A549 (cell line): ENCODE measurements at regions not wholly inside any gene's neighbourhood (a gene's known extent, or its start where the extent isn't known, plus 50 kb on each side); places are given as distances from the start of the nearest gene placed in this dataset.

Experiments
- ATAC-seq, 2 experiments: fragments of 200-7000 bp in 1 of 2; fragments of >200 bp in 1 of 2; cut with Nextera tagmentation in 1 of 2; cut with Tn5 transposase in 1 of 2; 3 replicates each; pipeline versions ENCODE4 v1.8.0 to v1.9.1; 2018 to 2020; ENCODE audit warnings: mild to moderate bottlenecking in 1 of 2, moderate library complexity in 1 of 2
- CTCF ChIA-PET: fragments of 300-600 bp; sonication (Branson Sonifier 250); formaldehyde crosslinking; extraction: SDS; loops from one replicate; lab custom pipeline; 2021; ENCODE audit warnings: antibody characterized with exemption, inconsistent platforms; lab: Yijun Ruan, JAX
- POLR2A ChIA-PET: fragments of 350-600 bp; formaldehyde crosslinking; extraction: SDS; loops from one replicate; lab custom pipeline; 2021; ENCODE audit warnings: antibody characterized with exemption, inconsistent platforms; lab: Yijun Ruan, JAX
- DNase-seq, 2 experiments: peaks; one replicate each; pipeline versions ENCODE4 v3.0.0 to v3.0.0-alpha.2; 2011 to 2016; ENCODE audit warnings: low read depth in 1 of 2, low spot score in 1 of 2
- FAIRE-seq: peaks from 2 replicates; lab custom pipeline; 2011; peaks lifted over from hg19 to GRCh38; lab: Jason Lieb, UNC
- H3K27ac ChIP-seq, 2 experiments: fragments of >200 bp; sonication (Bioruptor Twin); formaldehyde crosslinking; 3 replicates each; pipeline ENCODE4 v1.5.1; 2016 to 2017
- H3K4me1 ChIP-seq: fragments of >200 bp; sonication (Bioruptor Twin); formaldehyde crosslinking; 3 replicates; pipeline ENCODE4 v1.6.1; 2016
- H3K4me2 ChIP-seq: fragments of >200 bp; sonication (Bioruptor Twin); formaldehyde crosslinking; 3 replicates; pipeline ENCODE4 v1.6.1; 2016
- H3K4me3 ChIP-seq: fragments of >200 bp; sonication (Bioruptor Twin); formaldehyde crosslinking; 3 replicates; pipeline ENCODE4 v1.5.1; 2016
- H3K9me3 ChIP-seq: fragments of >200 bp; sonication (Bioruptor Twin); formaldehyde crosslinking; 3 replicates; pipeline ENCODE4 v1.6.1; 2016
- BHLHE40 ChIP-seq: IDR thresholded peaks from 2 replicates; pipeline ENCODE4 v1.6.1; 2012; ENCODE audit warnings: low read depth, low read length, inconsistent platforms
- CBX8 ChIP-seq: fragments of 200-600 bp; sonication (generic); IDR thresholded peaks from 2 replicates; pipeline ENCODE4 v1.6.1; 2016
- CHD2 ChIP-seq: fragments of 150-350 bp; IDR thresholded peaks from 2 replicates; pipeline ENCODE4 v1.6.1; 2014; ENCODE audit warnings: low read length; ENCODE audit not compliant: partially characterized antibody
- FOSL2 ChIP-seq, 2 experiments: fragments of 450-650 bp in 1 of 2; fragments of >200 bp in 1 of 2; sonication (Bioruptor Twin) in 1 of 2; formaldehyde crosslinking; IDR thresholded peaks; 2 replicates each; pipeline versions ENCODE4 v1.5.0 to v1.6.1; 2016 to 2020; ENCODE audit warnings: mild to moderate bottlenecking in 1 of 2, moderate library complexity in 1 of 2
- HOXB13 ChIP-seq: fragments of 250-450 bp; sonication (Bioruptor Pico); IDR thresholded peaks from 2 replicates; pipeline ENCODE4 v1.5.0; 2020; ENCODE audit warnings: low read depth, mild to moderate bottlenecking, moderate library complexity
- HOXB5 ChIP-seq: fragments of 250-450 bp; sonication (Bioruptor Pico); IDR thresholded peaks from 2 replicates; pipeline ENCODE4 v1.5.0; 2020; ENCODE audit warnings: mild to moderate bottlenecking, moderate library complexity
- NPAS2 ChIP-seq: fragments of 250-450 bp; sonication (Bioruptor Pico); IDR thresholded peaks from 2 replicates; pipeline ENCODE4 v1.8.0; 2022; ENCODE audit warnings: mild to moderate bottlenecking, moderate library complexity, borderline replicate concordance
- NR3C1 ChIP-seq: fragments of >200 bp; sonication (Bioruptor Twin); formaldehyde crosslinking; IDR thresholded peaks from 3 replicates; pipeline ENCODE4 v1.6.1; 2017
- PHF8 ChIP-seq: fragments of 200-600 bp; sonication (generic); IDR thresholded peaks from 2 replicates; pipeline ENCODE4 v1.6.1; 2016; ENCODE audit warnings: low read depth, mild to moderate bottlenecking, antibody characterized with exemption, moderate library complexity, borderline replicate concordance
- POLR2AphosphoS2 ChIP-seq: conservative IDR thresholded peaks from 2 replicates; pipeline ENCODE4 v1.6.1; 2012; ENCODE audit warnings: low read length, improper control_type of control experiment, inconsistent platforms
- RARB ChIP-seq: fragments of 250-450 bp; sonication (Bioruptor Pico); IDR thresholded peaks from 2 replicates; pipeline ENCODE4 v1.8.0; 2021; ENCODE audit warnings: mild to moderate bottlenecking, moderate library complexity
- SREBF2 ChIP-seq: fragments of 450-650 bp; IDR thresholded peaks from 2 replicates; pipeline ENCODE4 v1.6.1; 2014; ENCODE audit warnings: mild to moderate bottlenecking, moderate library complexity
- ZNF302 ChIP-seq: fragments of 250-450 bp; sonication (Bioruptor Pico); IDR thresholded peaks from 2 replicates; pipeline ENCODE4 v1.9.0; 2021; ENCODE audit warnings: inconsistent platforms, mild to moderate bottlenecking, moderate library complexity
- WGBS: methylation state at CpG from one replicate; pipeline ENCODE4 v1.1.6; 2017; ENCODE audit errors: missing lambda C conversion rate; 5-methylcytosine and 5-hydroxymethylcytosine counted together
- TF ChIP-seq, protein P1 (sequence below): IDR thresholded peaks from 2 replicates; pipeline ENCODE4 v1.6.1; 2012
- TF ChIP-seq, protein P2 (sequence below): IDR thresholded peaks from 2 replicates; pipeline ENCODE4 v1.6.1; 2012; ENCODE audit warnings: low read depth, borderline replicate concordance
- TF ChIP-seq, protein P3 (sequence below): IDR thresholded peaks from 2 replicates; pipeline ENCODE4 v1.6.1; 2012
- TF ChIP-seq, protein P4 (sequence below): fragments of 200-600 bp; sonication (generic); IDR thresholded peaks from 2 replicates; pipeline ENCODE4 v1.6.1; 2016; ENCODE audit warnings: antibody characterized with exemption, mild to moderate bottlenecking, moderate library complexity

DNA sequence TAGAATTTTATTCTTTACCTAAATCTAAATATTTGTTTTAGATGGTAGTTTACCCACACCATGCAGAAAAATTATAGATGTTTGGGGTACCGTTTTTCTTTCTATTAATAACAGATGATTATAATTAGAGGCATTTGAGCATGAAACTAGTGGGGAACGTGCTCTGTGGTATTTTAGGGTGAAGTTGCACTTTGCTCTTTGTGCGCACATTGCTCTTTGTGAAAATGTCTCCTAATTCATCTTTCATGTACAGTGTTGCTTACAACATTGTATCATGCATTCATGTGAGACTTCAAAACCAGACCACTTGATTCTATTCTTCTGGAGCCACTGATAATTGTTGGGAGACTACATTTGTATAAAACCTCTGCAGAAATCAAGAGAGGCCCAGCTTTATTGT is 449.1 kb upstream of the RGS6 start:
- no peak for ATAC-seq
- H3K9me3 ChIP-seq = no peaks in the 10 kb centered on the region
- 62% methylated on average over 3 of the region's 3 CpGs for WGBS
- H3K4me1 ChIP-seq = no peaks in the 10 kb centered on the region
- no peak for DNase-seq
- no peak for FAIRE-seq
- H3K4me2 ChIP-seq = no peak overlapping the region
- ChIA-PET POLR2A (no interaction called here), CTCF (interaction anchor here (1.1 kb wide), 1 partner anchor 9 kb away, joined by 3 read pairs; no protein-coding TSS in a partner anchor)
- TF ChIP-seq, protein P1, sequence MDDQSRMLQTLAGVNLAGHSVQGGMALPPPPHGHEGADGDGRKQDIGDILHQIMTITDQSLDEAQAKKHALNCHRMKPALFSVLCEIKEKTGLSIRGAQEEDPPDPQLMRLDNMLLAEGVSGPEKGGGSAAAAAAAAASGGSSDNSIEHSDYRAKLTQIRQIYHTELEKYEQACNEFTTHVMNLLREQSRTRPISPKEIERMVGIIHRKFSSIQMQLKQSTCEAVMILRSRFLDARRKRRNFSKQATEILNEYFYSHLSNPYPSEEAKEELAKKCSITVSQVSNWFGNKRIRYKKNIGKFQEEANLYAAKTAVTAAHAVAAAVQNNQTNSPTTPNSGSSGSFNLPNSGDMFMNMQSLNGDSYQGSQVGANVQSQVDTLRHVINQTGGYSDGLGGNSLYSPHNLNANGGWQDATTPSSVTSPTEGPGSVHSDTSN = no peak
- no peak for TF ChIP-seq CHD2
- no peak overlapping the region for H3K4me3 ChIP-seq
- no peak overlapping the region for H3K27ac ChIP-seq

DNA sequence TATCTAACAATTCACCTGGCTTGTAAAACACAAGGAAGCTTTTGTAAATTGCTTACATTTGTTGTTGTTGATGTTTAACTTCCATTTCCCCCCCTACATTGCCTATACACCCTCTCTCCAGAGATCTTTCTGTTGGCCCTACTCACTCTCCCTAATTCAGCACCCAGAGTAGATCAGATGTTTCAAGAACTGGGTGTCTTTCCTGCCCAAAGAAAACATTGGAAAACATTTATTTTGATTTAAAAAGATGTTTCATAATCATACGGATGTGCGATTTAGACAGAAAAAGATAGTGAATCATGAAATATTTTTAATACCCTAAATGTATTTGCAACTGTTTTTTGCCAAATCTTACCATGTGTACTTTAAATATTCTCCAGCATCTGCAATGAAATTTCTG is 446.4 kb upstream of the RGS6 start:
- 86% methylated on average over 2 of the region's 2 CpGs for WGBS
- CTCF ChIA-PET = no interaction called here
- no peak for TF ChIP-seq ZNF302 (CRISPR knock-in tag)
- TF ChIP-seq NPAS2 (CRISPR knock-in tag) = no peak
- no peak for TF ChIP-seq PHF8
- no peak for TF ChIP-seq RARB (CRISPR knock-in tag)
- no peak for TF ChIP-seq HOXB5 (CRISPR knock-in tag)
- no peak for TF ChIP-seq SREBF2
- no peak for TF ChIP-seq CBX8
- TF ChIP-seq FOSL2 (IDR thresholded peaks at IDR 0.05) = no peak
- no peak for TF ChIP-seq FOSL2 (CRISPR knock-in tag; IDR thresholded peaks at IDR 0.05)
- TF ChIP-seq BHLHE40 = no peak
- TF ChIP-seq POLR2AphosphoS2 = no peak
- TF ChIP-seq HOXB13 = no peak
- TF ChIP-seq, protein P1 = no peak
- no peak for TF ChIP-seq NR3C1
- TF ChIP-seq, protein P2, sequence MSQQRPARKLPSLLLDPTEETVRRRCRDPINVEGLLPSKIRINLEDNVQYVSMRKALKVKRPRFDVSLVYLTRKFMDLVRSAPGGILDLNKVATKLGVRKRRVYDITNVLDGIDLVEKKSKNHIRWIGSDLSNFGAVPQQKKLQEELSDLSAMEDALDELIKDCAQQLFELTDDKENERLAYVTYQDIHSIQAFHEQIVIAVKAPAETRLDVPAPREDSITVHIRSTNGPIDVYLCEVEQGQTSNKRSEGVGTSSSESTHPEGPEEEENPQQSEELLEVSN = no peak
- Histone ChIP-seq H3K4me2 (no peak overlapping the region), H3K27ac (no peak overlapping the region), H3K9me3 (no peaks in the 10 kb centered on the region), H3K4me3 (no peak overlapping the region), H3K4me1 (no peaks in the 10 kb centered on the region)
- no peak for ATAC-seq
- no peak for FAIRE-seq
- POLR2A ChIA-PET = no interaction called here
- no peak for DNase-seq

DNA sequence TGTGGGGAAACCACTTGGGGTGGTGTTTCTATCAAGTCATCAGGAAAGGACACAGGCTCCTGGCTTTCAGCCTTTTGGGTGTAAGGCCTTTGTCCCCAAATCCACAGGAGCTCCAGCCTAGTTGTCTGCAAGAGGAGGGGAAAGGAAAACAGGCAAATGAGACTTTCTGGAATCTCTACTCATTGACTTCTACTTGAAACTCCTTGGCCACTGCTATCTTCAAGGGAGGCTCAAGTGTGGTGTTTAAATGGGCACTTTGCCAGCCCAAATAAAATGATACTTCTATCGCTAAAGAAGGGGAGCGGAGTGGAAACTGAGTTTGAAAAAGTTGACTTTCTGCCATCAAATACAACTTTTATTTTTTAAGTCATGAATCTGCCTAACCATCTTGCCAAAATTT is 445.9 kb upstream of the RGS6 start:
- ATAC-seq (no peak), FAIRE-seq (no peak), DNase-seq (no peak)
- Histone ChIP-seq H3K4me2 (no peak overlapping the region), H3K4me1 (no peaks in the 10 kb centered on the region), H3K4me3 (no peak overlapping the region), H3K9me3 (no peaks in the 10 kb centered on the region), H3K27ac (no peak overlapping the region)
- 83% methylated on average over 2 of the region's 2 CpGs for WGBS
- ChIA-PET CTCF (no interaction called here), POLR2A (no interaction called here)
- TF ChIP-seq HOXB5 (CRISPR knock-in tag) = no peak
- TF ChIP-seq, protein P3, sequence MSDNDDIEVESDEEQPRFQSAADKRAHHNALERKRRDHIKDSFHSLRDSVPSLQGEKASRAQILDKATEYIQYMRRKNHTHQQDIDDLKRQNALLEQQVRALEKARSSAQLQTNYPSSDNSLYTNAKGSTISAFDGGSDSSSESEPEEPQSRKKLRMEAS = no peak
- TF ChIP-seq, protein P4, sequence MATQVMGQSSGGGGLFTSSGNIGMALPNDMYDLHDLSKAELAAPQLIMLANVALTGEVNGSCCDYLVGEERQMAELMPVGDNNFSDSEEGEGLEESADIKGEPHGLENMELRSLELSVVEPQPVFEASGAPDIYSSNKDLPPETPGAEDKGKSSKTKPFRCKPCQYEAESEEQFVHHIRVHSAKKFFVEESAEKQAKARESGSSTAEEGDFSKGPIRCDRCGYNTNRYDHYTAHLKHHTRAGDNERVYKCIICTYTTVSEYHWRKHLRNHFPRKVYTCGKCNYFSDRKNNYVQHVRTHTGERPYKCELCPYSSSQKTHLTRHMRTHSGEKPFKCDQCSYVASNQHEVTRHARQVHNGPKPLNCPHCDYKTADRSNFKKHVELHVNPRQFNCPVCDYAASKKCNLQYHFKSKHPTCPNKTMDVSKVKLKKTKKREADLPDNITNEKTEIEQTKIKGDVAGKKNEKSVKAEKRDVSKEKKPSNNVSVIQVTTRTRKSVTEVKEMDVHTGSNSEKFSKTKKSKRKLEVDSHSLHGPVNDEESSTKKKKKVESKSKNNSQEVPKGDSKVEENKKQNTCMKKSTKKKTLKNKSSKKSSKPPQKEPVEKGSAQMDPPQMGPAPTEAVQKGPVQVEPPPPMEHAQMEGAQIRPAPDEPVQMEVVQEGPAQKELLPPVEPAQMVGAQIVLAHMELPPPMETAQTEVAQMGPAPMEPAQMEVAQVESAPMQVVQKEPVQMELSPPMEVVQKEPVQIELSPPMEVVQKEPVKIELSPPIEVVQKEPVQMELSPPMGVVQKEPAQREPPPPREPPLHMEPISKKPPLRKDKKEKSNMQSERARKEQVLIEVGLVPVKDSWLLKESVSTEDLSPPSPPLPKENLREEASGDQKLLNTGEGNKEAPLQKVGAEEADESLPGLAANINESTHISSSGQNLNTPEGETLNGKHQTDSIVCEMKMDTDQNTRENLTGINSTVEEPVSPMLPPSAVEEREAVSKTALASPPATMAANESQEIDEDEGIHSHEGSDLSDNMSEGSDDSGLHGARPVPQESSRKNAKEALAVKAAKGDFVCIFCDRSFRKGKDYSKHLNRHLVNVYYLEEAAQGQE = no peak
